Stimulated activated CD8-positive, alpha-beta memory T cell treated with anti-CD3 and anti-CD28 coated beads, Interleukin-4, amount 100 ng/mL, for 48 hours (primary cell): ENCODE measurements at regions not wholly inside any gene's neighbourhood (a gene's known extent, or its start where the extent isn't known, plus 50 kb on each side); places are given as distances from the start of the nearest gene placed in this dataset.

Experiments used
- DNase-seq: peaks from one replicate; pipeline ENCODE4 v3.0.0-alpha.2; 2020

- DNase-seq: no peak
Measured at GRCh38 chr1:184221087-184221486, 165.7 kb upstream of the C1orf21 start.

DNA sequence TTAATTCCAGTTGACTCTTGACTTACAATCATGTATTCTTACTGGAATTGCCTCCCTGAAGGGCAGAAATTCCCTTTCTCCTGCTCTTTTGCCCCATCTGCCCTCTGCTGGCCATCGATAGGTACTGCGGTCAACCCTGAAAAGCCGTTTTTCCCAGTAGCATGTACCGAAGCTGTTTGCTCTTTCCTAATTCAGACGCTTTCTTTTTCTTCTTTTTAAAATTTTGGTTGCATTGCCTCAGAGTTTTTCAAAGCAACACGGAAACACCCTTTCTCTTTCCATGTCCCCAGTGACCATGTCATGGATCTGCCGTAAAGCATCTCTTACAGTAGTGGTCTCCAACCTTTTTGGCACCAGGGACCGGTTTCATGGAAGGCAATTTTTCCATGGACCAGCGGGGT is 164.2 kb upstream of the C1orf21 start:
- DNase-seq: peak; percentile 65

DNA sequence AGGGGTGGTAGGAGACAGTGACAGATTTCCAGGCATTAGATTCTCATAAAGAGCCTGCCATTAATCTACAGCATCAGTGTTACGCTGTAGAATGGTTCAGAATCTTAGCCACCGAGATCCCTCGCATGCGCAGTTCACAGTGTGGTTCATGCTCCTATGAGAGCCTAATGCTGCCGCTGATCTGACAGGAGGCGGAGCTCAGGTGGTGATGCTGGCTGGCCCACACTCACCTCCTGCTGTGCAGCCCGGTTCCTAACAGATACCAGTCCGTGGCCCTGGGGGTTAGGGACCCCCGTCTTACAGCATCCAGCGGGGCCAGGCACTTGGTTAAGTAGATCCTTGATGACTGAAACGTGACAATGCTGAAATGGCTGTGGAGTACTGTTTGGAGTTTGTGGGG is 163.6 kb upstream of the C1orf21 start:
- no peak for DNase-seq

- DNase-seq: no peak
Measured at GRCh38 chr1:184225283-184226099, 161.3 kb upstream of the C1orf21 start.

- DNase-seq: no peak
Measured at GRCh38 chr1:184226100-184226487, 160.7 kb upstream of the C1orf21 start.

DNA sequence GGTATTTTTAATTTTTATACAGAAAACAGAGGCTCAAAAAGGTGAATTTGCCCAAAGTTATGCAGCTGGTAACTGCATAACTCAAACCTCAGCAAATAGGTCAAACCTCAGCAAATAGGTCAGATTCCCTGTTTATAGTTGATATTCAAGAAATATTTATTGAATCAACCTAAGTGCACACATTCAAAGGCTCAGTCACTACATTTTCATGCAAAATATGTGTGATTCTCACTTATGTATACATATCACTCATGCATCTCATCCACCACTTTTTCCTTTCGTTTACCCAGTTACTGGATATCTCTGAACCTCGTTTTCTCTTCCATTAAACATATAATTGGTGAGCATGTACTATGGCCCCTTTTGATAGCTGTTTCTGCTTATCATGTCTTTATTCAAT is 158.3 kb upstream of the C1orf21 start:
- no peak for DNase-seq

GRCh38 chr1:184237588-184237987 is 149.2 kb upstream of the C1orf21 start:
- DNase-seq: no peak

DNA sequence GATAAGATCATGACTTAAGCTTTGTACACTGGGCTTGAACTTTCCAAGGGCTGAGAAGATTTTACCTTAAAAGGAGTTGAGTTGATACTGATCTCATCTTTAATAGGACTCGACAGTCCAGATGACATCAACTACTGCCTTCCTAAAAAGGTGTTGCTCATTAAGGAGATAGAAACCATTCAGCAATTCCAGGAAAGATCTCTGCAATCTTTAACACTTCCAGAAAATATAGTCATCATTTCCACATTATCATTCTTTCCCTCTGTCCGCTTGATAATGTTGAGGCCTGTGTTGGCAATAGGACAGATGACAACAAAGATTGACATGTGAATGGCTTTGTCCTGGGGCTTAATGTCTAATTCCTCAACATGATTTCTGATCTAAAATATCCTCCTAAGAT is 145.4 kb upstream of the C1orf21 start:
- DNase-seq: no peak

- no peak for DNase-seq
Measured at GRCh38 chr1:184242507-184242943, 144.3 kb upstream of the C1orf21 start.

- no peak for DNase-seq
Measured at GRCh38 chr1:184244962-184245361, 141.9 kb upstream of the C1orf21 start.

- DNase-seq: no peak
Measured at GRCh38 chr1:184247671-184248070, 139.2 kb upstream of the C1orf21 start.

DNA sequence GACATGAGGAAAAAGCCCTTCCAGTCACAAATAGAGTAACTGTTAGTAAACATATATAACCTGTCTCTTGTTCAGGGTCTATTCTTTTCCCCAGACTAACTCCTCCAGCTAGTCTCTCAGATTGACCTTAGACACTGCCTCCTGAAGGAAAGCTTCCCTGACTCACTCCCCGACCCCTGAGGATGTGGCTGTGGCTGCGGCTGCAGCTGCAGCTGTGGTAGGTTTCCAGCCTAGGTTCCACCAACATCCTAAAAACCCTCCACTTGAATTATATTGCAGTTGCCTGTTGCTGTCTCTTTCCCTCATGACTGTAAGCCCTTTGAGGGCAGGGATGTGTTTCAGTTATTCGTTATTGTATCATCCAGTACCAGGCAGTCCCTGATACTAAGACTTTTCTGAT is 132.9 kb upstream of the C1orf21 start:
- DNase-seq: no peak

DNA sequence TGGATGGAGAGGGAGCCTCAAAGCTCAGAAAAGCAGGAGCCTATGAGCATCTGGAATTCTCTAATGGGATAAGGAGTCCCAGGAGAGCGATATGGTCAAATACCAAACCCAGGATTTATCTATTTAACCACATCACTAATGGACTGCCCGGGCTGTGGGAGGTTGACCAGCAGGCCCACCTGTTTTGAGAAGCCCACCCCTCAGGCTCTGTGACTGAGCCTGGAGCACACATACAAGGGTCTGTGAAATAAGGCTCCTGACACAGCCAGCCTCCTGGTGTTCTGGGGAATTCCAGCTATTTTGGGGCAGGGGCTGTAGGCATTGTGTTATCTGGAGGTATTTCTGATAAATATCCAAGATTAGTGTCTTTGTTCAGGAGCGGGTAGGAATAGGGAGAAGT is 132.0 kb upstream of the C1orf21 start:
- no peak for DNase-seq

DNA sequence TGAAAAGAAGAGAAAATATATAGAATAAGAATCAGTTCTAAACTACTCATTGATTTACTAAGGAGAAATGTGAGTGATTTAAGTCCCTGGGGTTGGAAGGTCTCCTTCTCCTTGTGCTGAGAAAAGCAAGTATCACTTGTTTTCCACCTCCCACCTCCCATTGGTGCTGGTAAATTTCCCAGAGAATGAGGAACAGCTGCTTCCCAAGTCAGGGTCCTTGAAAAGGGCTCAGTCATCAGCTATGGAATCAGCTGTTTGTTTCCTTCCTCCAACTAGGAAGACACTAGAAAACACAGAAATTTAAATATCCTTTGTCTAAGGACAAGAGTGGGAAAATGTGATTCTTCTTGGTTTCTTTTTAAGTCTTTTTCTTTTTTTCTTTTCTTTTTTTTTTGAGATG is 131.3 kb upstream of the C1orf21 start:
- no peak for DNase-seq

DNA sequence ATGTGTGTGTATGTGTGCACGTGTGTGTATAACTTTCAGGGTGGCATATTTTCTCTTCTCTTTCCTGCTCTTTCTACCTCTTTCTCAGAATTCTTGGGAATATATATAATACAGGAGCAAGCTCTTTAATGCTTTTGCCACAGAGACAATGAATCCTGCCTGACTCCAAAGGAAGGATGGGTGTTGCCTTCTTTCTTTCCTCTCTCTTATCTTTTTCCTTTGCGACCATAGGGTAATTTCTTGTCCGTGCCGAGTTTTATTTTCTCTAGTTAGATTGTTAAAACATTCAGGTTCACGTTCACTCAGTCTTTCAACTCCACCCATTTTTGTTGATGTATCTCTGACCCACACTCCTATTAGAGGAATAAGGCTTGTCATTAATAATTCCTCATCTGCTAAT is 129.0 kb upstream of the C1orf21 start:
- no peak for DNase-seq

GRCh38 chr1:184258525-184258924 is 128.3 kb upstream of the C1orf21 start:
- no peak for DNase-seq

DNA sequence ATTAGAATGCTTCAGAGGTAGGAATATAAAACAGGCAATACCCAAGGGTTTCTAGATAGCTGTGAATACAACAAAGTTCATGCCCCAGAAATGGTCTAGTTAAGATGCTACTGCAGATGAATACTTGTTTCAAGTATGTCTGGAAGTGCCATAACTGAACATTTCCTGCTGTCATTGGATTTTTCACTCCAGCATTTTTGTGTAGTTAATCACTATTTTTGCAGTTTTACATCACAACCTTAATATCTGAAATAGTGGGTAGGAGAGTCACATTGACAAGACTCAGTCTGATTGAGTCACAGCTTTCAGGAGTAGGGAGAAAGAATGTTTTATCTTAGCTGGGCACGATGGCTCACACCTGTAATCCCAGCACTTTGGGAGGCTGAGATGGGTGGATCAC is 126.4 kb upstream of the C1orf21 start:
- DNase-seq: no peak

- DNase-seq: no peak
Measured at GRCh38 chr1:184262109-184262508, 124.7 kb upstream of the C1orf21 start.

DNA sequence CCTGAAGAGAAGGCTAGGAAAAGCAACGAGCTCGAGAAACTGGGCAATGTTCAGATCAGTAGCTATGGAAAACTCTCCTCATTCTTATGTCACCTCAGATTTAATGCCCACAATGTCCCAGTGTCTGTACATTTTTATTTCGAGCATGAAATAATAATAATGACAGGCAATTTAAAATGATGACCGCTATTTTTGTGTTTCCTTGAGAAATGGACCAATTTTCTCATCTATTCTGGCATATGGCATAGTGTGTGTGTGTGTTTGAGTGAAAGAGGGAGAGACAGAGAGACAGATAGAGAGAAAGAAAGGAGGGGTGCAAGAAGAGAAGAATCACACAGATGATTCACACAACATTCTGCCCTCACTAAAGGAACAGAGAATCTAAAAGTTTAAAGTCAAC is 119.1 kb upstream of the C1orf21 start:
- DNase-seq: no peak

DNA sequence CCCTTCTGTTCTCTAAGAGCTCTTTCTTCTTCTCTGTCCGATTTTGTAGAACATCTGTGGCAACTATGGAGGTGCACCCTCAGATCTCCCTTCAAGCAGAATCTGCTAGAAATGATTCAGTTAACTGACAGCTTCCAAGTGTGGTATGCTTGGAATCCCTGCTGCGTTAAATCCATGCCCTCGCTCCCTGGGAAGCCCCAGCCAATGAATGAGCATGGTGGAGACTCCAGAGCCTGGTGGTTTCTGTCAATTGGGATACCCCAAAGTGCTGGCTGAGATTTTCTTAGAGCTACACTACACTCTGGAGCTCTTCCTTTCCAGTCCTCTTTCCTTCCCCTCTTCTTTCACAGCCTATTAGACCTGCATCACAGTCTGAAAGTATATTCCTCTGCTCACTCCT is 116.3 kb upstream of the C1orf21 start:
- no peak for DNase-seq

- no peak for DNase-seq
Measured at GRCh38 chr1:184272175-184272866, 114.5 kb upstream of the C1orf21 start.

- DNase-seq: no peak
Measured at GRCh38 chr1:184276416-184276815, 110.4 kb upstream of the C1orf21 start.

- DNase-seq: no peak
Measured at GRCh38 chr1:184279911-184280458, 106.8 kb upstream of the C1orf21 start.

DNA sequence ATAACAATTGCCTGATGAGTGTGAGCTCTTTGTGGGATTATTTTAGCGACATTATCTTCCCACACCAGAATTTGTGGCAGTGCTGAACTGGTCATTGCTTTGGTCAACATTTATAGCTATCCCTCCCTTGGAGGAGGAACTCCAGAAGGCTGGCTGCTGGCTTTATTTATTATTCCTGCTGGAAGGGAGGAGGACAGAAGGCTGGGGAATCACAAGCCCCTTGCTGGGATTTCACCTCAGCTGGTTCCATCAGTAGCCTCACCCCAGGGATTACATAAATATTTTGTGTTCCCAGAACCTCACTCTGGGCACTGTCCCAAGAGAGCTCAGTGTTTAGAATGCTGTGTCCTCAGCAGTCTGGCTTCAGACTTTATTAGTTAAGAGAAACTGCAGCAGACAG is 102.8 kb upstream of the C1orf21 start:
- DNase-seq: no peak
